HG02610 (cell line): ENCODE measurements at regions not wholly inside any gene's neighbourhood (a gene's known extent, or its start where the extent isn't known, plus 50 kb on each side); places are given as distances from the start of the nearest gene placed in this dataset.
"Not testable (repeated sequence)": the region's sequence is repeated elsewhere in the genome, so short reads cannot be mapped to it uniquely, and the experiment has no call there.

Source experiments
- ATAC-seq: cut with Tn5 transposase; IDR thresholded peaks from one replicate; pipeline ENCODE4 v1.9.1; 2021; ENCODE audit warnings: mild to moderate bottlenecking, moderate library complexity; ENCODE audit not compliant: unreplicated experiment

- ATAC-seq, result no peak
These were observed 126.6 kb upstream of the PRKCQ start for GRCh38 chr10:6706725-6707124.

GRCh38 chr10:6704896-6705295 lies 124.8 kb upstream of the PRKCQ start:
- no peak for ATAC-seq

GRCh38 chr10:6702833-6703232 lies 122.8 kb upstream of the PRKCQ start:
- ATAC-seq, result not testable (repeated sequence)

GRCh38 chr10:6702030-6702429 lies 122.0 kb upstream of the PRKCQ start:
- no peak for ATAC-seq

GRCh38 chr10:6701289-6701688 lies 121.2 kb upstream of the PRKCQ start:
- no peak for ATAC-seq

- ATAC-seq, result no peak
These were observed 120.0 kb upstream of the PRKCQ start for GRCh38 chr10:6700066-6700465.

- no peak for ATAC-seq
These were observed 119.3 kb upstream of the PRKCQ start for GRCh38 chr10:6699336-6699735.

GRCh38 chr10:6695519-6695918 lies 115.4 kb upstream of the PRKCQ start:
- ATAC-seq, result no peak

- ATAC-seq, result no peak
These were observed 114.5 kb upstream of the PRKCQ start for GRCh38 chr10:6694447-6695140.

- no peak for ATAC-seq
These were observed 112.8 kb upstream of the PRKCQ start for GRCh38 chr10:6692856-6693255.

GRCh38 chr10:6692103-6692502 lies 112.0 kb upstream of the PRKCQ start:
- ATAC-seq, result no peak

GRCh38 chr10:6689036-6689435 lies 109.0 kb upstream of the PRKCQ start:
- ATAC-seq, result no peak

GRCh38 chr10:6680735-6681134 lies 100.7 kb upstream of the PRKCQ start:
- no peak for ATAC-seq

GRCh38 chr10:6678956-6679355 lies 98.9 kb upstream of the PRKCQ start:
- no peak for ATAC-seq

- no peak for ATAC-seq
These were observed 98.2 kb upstream of the PRKCQ start for GRCh38 chr10:6678211-6678803.

- not testable (repeated sequence) for ATAC-seq
These were observed 97.1 kb upstream of the PRKCQ start for GRCh38 chr10:6677129-6677528.

GRCh38 chr10:6674291-6674690 lies 94.2 kb upstream of the PRKCQ start:
- no peak for ATAC-seq

- ATAC-seq, result no peak
These were observed 91.9 kb upstream of the PRKCQ start for GRCh38 chr10:6671976-6672375.

GRCh38 chr10:6669269-6669859 lies 89.3 kb upstream of the PRKCQ start:
- ATAC-seq, result no peak

- ATAC-seq, result no peak
These were observed 87.7 kb upstream of the PRKCQ start for GRCh38 chr10:6667679-6668270.

- no peak for ATAC-seq
These were observed 87.1 kb upstream of the PRKCQ start for GRCh38 chr10:6667150-6667549.

- ATAC-seq, result no peak
These were observed 85.8 kb upstream of the PRKCQ start for GRCh38 chr10:6665847-6666246.
